ENCODE measurements at regions not wholly inside any gene's neighbourhood (a gene's known extent, or its start where the extent isn't known, plus 50 kb on each side); places are given as distances from the start of the nearest gene placed in this dataset.

- no peak for TF ChIP-seq CTCF (IDR thresholded peaks at IDR 0.05)
- TF ChIP-seq POLR2A (IDR thresholded peaks at IDR 0.05) = no peak
These were observed 465.9 kb upstream of the RASGRP1 start for GRCh38 chr15:39030291-39031070.

All from lower leg skin (tissue), 3 donors.